SKM-1 treated with dmso at 0.1 percent for 144 hours (cell line): ENCODE measurements at regions not wholly inside any gene's neighbourhood (a gene's known extent, or its start where the extent isn't known, plus 50 kb on each side); places are given as distances from the start of the nearest gene placed in this dataset.

Source experiments
- DNase-seq: peaks from one replicate; lab custom pipeline; 2025; ENCODE audit not compliant: unreplicated experiment; lab: John Stamatoyannopoulos, UW

GRCh38 chr5:175579742-175580432, 78.0 kb upstream of the HRH2 start:
- DNase-seq, result no peak

- DNase-seq, result no peak
Measured at GRCh38 chr5:175582697-175583096, 75.2 kb upstream of the HRH2 start.

- DNase-seq, result no peak
Measured at GRCh38 chr5:175585567-175585966, 72.3 kb upstream of the HRH2 start.

- no peak for DNase-seq
Measured at GRCh38 chr5:175588709-175589429, 69.0 kb upstream of the HRH2 start.

- no peak for DNase-seq
Measured at GRCh38 chr5:175589714-175590113, 68.2 kb upstream of the HRH2 start.

- peak; percentile 74 for DNase-seq
Measured at GRCh38 chr5:175590471-175590881, 67.4 kb upstream of the HRH2 start.

GRCh38 chr5:175591293-175591692, 66.6 kb upstream of the HRH2 start:
- no peak for DNase-seq

- DNase-seq, result no peak
Measured at GRCh38 chr5:175593794-175594193, 64.1 kb upstream of the HRH2 start.

- DNase-seq, result no peak
Measured at GRCh38 chr5:175595905-175596304, 62.0 kb upstream of the HRH2 start.

GRCh38 chr5:175596761-175597189, 61.1 kb upstream of the HRH2 start:
- no peak for DNase-seq

- no peak for DNase-seq
Measured at GRCh38 chr5:175597718-175598117, 60.2 kb upstream of the HRH2 start.

- DNase-seq, result no peak
Measured at GRCh38 chr5:175598774-175599173, 59.1 kb upstream of the HRH2 start.

- no peak for DNase-seq
Measured at GRCh38 chr5:175599210-175599609, 58.7 kb upstream of the HRH2 start.

GRCh38 chr5:175603987-175604739, 53.7 kb upstream of the HRH2 start:
- DNase-seq, result no peak

- no peak for DNase-seq
Measured at GRCh38 chr5:175606409-175606808, 51.5 kb upstream of the HRH2 start.
